ENCODE measurements at regions not wholly inside any gene's neighbourhood (a gene's known extent, or its start where the extent isn't known, plus 50 kb on each side); places are given as distances from the start of the nearest gene placed in this dataset.

DNA sequence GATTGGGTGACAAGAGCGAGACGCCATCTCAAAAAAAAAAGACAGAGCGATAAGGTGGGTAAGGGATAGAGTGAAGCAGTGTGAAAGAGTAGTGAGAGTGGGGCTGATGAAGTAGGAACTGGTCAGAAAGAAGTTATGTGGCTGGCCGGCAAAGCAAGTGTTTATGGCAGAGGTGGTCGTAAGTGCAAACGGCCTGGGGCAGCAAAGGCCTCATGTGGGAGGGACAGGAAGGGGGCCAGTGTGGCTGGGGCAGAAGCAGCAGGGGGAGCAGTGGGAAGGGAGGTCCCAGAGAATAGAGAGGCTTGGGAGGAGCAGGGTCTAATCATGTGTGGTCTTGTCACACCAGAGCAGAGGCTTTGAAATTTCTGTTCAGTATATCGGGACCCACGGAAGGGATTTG, 186.2 kb downstream of the HS3ST3B1 start:
- Histone ChIP-seq H3K4me3 (ENCODE audit: low read depth in 1 of 5, low read length in 5 of 5) (no peak overlapping the region), H3K4me1 (ENCODE audit: control insufficient read depth in 5 of 5, insufficient read depth in 5 of 5, low read length in 5 of 5) (no peaks in the 10 kb centered on the region), H3K9ac (ENCODE audit: low read length in 5 of 5) (no peak overlapping the region), H3K9me3 (ENCODE audit: control insufficient read depth in 5 of 5, low read length in 5 of 5) (peaks cover 0 to 5% (median 0%) of the 10 kb centered on the region in 5 donors), H3K36me3 (ENCODE audit: control insufficient read depth in 5 of 5, insufficient read depth in 5 of 5, low read length in 5 of 5) (no peaks in the 10 kb centered on the region), H3K27ac (ENCODE audit: low read depth, low read length) (no peak overlapping the region), H3K27me3 (ENCODE audit: control insufficient read depth in 5 of 5, insufficient read depth in 4 of 5, low read length in 5 of 5) (no peaks in the 10 kb centered on the region)

GRCh38 chr17:14482715-14483114, 181.8 kb downstream of the HS3ST3B1 start:
- peaks cover 0 to 6% (median 4%) of the 10 kb centered on the region in 5 donors for H3K9me3 ChIP-seq (ENCODE audit: control insufficient read depth in 5 of 5, low read length in 5 of 5)
- H3K4me3 ChIP-seq (ENCODE audit: low read depth in 1 of 5, low read length in 5 of 5), result no peak overlapping the region
- H3K27me3 ChIP-seq (ENCODE audit: control insufficient read depth in 5 of 5, insufficient read depth in 4 of 5, low read length in 5 of 5), result no peaks in the 10 kb centered on the region
- H3K4me1 ChIP-seq (ENCODE audit: control insufficient read depth in 5 of 5, insufficient read depth in 5 of 5, low read length in 5 of 5), result no peaks in the 10 kb centered on the region
- no peaks in the 10 kb centered on the region for H3K36me3 ChIP-seq (ENCODE audit: control insufficient read depth in 5 of 5, insufficient read depth in 5 of 5, low read length in 5 of 5)
- H3K9ac ChIP-seq (ENCODE audit: low read length in 5 of 5), result no peak overlapping the region
- H3K27ac ChIP-seq (ENCODE audit: low read depth, low read length), result no peak overlapping the region

DNA sequence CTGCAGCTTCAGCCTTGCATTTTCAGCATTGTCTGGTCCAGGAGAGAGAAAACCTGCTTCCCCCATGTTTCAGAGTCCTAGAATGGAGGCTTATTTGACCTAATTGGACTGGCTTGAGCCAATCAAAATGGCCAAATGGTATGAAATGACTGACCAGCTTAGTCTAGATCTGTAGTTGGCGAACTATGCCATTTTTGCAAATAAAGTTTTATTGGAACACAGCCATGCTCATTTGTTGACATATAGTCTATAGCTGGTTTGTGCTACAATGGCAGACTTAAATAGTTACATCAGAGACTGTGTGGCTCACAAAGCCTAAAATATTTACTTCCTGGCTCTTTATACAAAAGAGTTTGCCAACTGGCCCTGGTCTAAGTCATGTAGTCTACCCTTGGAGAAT, 180.8 kb downstream of the HS3ST3B1 start:
- Histone ChIP-seq H3K36me3 (ENCODE audit: control insufficient read depth in 5 of 5, insufficient read depth in 5 of 5, low read length in 5 of 5) (no peaks in the 10 kb centered on the region), H3K27ac (ENCODE audit: low read depth, low read length) (no peak overlapping the region), H3K27me3 (ENCODE audit: control insufficient read depth in 5 of 5, insufficient read depth in 4 of 5, low read length in 5 of 5) (no peaks in the 10 kb centered on the region), H3K4me3 (ENCODE audit: low read depth in 1 of 5, low read length in 5 of 5) (no peak overlapping the region), H3K9ac (ENCODE audit: low read length in 5 of 5) (no peak overlapping the region), H3K9me3 (ENCODE audit: control insufficient read depth in 5 of 5, low read length in 5 of 5) (peaks cover 0 to 6% (median 4%) of the 10 kb centered on the region in 5 donors), H3K4me1 (ENCODE audit: control insufficient read depth in 5 of 5, insufficient read depth in 5 of 5, low read length in 5 of 5) (no peaks in the 10 kb centered on the region)

GRCh38 chr17:14474591-14474990, 173.7 kb downstream of the HS3ST3B1 start:
- Histone ChIP-seq H3K36me3 (ENCODE audit: control insufficient read depth in 5 of 5, insufficient read depth in 5 of 5, low read length in 5 of 5) (no peaks in the 10 kb centered on the region), H3K4me3 (ENCODE audit: low read depth in 1 of 5, low read length in 5 of 5) (no peak overlapping the region)

DNA sequence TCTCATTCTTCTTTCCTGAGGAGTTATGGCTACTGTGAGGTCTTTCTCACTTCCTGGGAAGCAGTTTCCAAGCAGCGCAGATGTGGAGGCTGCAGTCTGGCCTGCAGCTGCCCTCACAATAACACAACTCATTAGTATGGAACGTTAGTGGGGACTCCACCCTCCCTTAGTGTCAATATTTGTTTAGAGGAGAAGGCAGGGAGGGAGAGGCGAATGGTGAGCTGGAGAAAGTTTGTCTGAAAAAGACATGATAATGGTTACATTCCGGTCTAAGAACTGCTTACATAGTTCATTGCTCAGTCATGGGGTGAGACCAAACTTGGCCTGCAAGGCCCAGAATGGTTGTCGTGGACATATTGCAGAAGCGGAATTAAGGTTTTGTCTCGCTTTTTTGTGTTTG, 170.2 kb downstream of the HS3ST3B1 start:
- Histone ChIP-seq H3K9me3 (ENCODE audit: control insufficient read depth in 5 of 5, low read length in 5 of 5) (peaks cover 0 to 2% (median 0%) of the 10 kb centered on the region in 5 donors), H3K36me3 (ENCODE audit: control insufficient read depth in 5 of 5, insufficient read depth in 5 of 5, low read length in 5 of 5) (no peaks in the 10 kb centered on the region), H3K4me1 (ENCODE audit: control insufficient read depth in 5 of 5, insufficient read depth in 5 of 5, low read length in 5 of 5) (no peaks in the 10 kb centered on the region), H3K4me3 (ENCODE audit: low read depth in 1 of 5, low read length in 5 of 5) (no peak overlapping the region), H3K9ac (ENCODE audit: low read length in 5 of 5) (no peak overlapping the region), H3K27me3 (ENCODE audit: control insufficient read depth in 5 of 5, insufficient read depth in 4 of 5, low read length in 5 of 5) (no peaks in the 10 kb centered on the region), H3K27ac (ENCODE audit: low read depth, low read length) (no peak overlapping the region)

More at GRCh38 chr17:14474591-14474990, 173.7 kb downstream of the HS3ST3B1 start:
- H3K9me3 ChIP-seq (ENCODE audit: control insufficient read depth in 5 of 5, low read length in 5 of 5), result peaks cover 0 to 2% (median 0%) of the 10 kb centered on the region in 5 donors
- H3K27me3 ChIP-seq (ENCODE audit: control insufficient read depth in 5 of 5, insufficient read depth in 4 of 5, low read length in 5 of 5), result no peaks in the 10 kb centered on the region
- H3K27ac ChIP-seq (ENCODE audit: low read depth, low read length), result no peak overlapping the region
- H3K9ac ChIP-seq (ENCODE audit: low read length in 5 of 5), result no peak overlapping the region
- no peaks in the 10 kb centered on the region for H3K4me1 ChIP-seq (ENCODE audit: control insufficient read depth in 5 of 5, insufficient read depth in 5 of 5, low read length in 5 of 5)

DNA sequence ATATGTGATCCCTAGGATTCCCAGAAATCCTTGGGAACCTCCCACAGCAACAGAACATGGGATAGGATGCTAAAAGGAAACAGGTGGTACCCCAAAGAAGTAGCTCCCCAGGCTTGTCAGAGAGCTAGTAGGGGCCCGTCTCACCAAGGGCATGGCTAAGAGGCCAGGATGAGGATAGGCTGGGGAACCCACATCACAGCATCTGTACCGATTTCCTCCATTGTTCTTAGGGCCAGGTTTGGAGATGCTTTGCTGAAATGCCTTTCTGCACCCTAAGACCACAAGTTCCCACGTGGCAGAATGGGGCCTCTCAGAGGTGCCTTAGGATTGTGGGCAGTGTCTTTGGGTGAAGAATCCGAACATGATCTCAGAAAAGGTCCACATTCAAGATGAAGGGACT, 169.5 kb downstream of the HS3ST3B1 start:
- Histone ChIP-seq H3K9me3 (ENCODE audit: control insufficient read depth in 5 of 5, low read length in 5 of 5) (peaks cover 0 to 2% (median 0%) of the 10 kb centered on the region in 5 donors), H3K27me3 (ENCODE audit: control insufficient read depth in 5 of 5, insufficient read depth in 4 of 5, low read length in 5 of 5) (no peaks in the 10 kb centered on the region), H3K4me3 (ENCODE audit: low read depth in 1 of 5, low read length in 5 of 5) (no peak overlapping the region), H3K9ac (ENCODE audit: low read length in 5 of 5) (no peak overlapping the region), H3K36me3 (ENCODE audit: control insufficient read depth in 5 of 5, insufficient read depth in 5 of 5, low read length in 5 of 5) (no peaks in the 10 kb centered on the region), H3K4me1 (ENCODE audit: control insufficient read depth in 5 of 5, insufficient read depth in 5 of 5, low read length in 5 of 5) (no peaks in the 10 kb centered on the region), H3K27ac (ENCODE audit: low read depth, low read length) (no peak overlapping the region)

DNA sequence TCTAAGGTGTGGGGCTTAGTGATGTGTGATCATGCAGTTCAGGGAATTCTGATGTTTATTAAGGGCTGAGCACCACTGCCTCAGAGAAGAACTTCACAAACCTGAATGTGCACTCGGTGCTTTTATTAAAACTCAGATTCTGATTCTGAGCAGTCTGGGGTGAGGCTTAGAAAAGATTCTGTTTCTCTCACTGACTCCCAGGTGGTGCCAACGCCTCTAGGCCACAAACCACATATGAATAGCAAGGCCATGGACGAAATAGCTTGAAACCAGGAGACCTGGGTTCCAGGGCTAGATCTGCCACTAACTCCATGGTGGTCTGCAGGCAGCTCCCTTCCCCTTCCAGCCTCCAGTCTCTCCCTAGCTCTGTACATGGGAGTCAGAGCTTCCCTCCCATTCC, 169.1 kb downstream of the HS3ST3B1 start:
- Histone ChIP-seq H3K9me3 (ENCODE audit: control insufficient read depth in 5 of 5, low read length in 5 of 5) (peaks cover 0 to 2% (median 0%) of the 10 kb centered on the region in 5 donors), H3K27me3 (ENCODE audit: control insufficient read depth in 5 of 5, insufficient read depth in 4 of 5, low read length in 5 of 5) (no peaks in the 10 kb centered on the region), H3K9ac (ENCODE audit: low read length in 5 of 5) (no peak overlapping the region), H3K4me1 (ENCODE audit: control insufficient read depth in 5 of 5, insufficient read depth in 5 of 5, low read length in 5 of 5) (no peaks in the 10 kb centered on the region), H3K36me3 (ENCODE audit: control insufficient read depth in 5 of 5, insufficient read depth in 5 of 5, low read length in 5 of 5) (no peaks in the 10 kb centered on the region), H3K4me3 (ENCODE audit: low read depth in 1 of 5, low read length in 5 of 5) (no peak overlapping the region), H3K27ac (ENCODE audit: low read depth, low read length) (no peak overlapping the region)

DNA sequence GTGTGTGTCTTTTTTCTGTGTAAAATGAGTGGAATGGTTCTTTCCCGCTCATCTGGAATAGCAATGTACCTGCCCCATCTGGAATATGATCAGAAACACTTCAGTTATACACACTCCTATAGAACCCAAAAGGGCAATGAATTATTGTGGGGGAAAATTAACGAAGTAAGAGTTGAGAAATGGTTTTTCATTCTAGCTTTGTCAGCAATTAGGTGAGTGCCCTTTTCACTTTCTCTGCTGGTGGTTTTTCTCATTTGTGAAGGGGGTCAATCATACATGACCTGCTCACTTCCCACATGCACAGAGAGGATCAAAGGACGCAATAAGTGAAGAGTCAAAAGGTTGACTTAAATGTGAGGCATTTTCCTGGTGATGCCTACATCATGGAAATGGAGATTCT, 168.0 kb downstream of the HS3ST3B1 start:
- Histone ChIP-seq H3K4me1 (ENCODE audit: control insufficient read depth in 5 of 5, insufficient read depth in 5 of 5, low read length in 5 of 5) (no peaks in the 10 kb centered on the region), H3K9ac (ENCODE audit: low read length in 5 of 5) (no peak overlapping the region), H3K36me3 (ENCODE audit: control insufficient read depth in 5 of 5, insufficient read depth in 5 of 5, low read length in 5 of 5) (no peaks in the 10 kb centered on the region), H3K27ac (ENCODE audit: low read depth, low read length) (no peak overlapping the region), H3K4me3 (ENCODE audit: low read depth in 1 of 5, low read length in 5 of 5) (no peak overlapping the region), H3K27me3 (ENCODE audit: control insufficient read depth in 5 of 5, insufficient read depth in 4 of 5, low read length in 5 of 5) (no peaks in the 10 kb centered on the region), H3K9me3 (ENCODE audit: control insufficient read depth in 5 of 5, low read length in 5 of 5) (peaks cover 0 to 2% (median 0%) of the 10 kb centered on the region in 5 donors)

GRCh38 chr17:14461227-14461548, 160.3 kb downstream of the HS3ST3B1 start:
- Histone ChIP-seq H3K27ac (ENCODE audit: low read depth, low read length) (no peak overlapping the region), H3K9ac (ENCODE audit: low read length in 5 of 5) (no peak overlapping the region), H3K4me3 (ENCODE audit: low read depth in 1 of 5, low read length in 5 of 5) (no peak overlapping the region), H3K9me3 (ENCODE audit: control insufficient read depth in 5 of 5, low read length in 5 of 5) (peaks cover 0 to 2% (median 0%) of the 10 kb centered on the region in 5 donors), H3K36me3 (ENCODE audit: control insufficient read depth in 5 of 5, insufficient read depth in 5 of 5, low read length in 5 of 5) (no peaks in the 10 kb centered on the region), H3K27me3 (ENCODE audit: control insufficient read depth in 5 of 5, insufficient read depth in 4 of 5, low read length in 5 of 5) (no peaks in the 10 kb centered on the region), H3K4me1 (ENCODE audit: control insufficient read depth in 5 of 5, insufficient read depth in 5 of 5, low read length in 5 of 5) (no peaks in the 10 kb centered on the region)

DNA sequence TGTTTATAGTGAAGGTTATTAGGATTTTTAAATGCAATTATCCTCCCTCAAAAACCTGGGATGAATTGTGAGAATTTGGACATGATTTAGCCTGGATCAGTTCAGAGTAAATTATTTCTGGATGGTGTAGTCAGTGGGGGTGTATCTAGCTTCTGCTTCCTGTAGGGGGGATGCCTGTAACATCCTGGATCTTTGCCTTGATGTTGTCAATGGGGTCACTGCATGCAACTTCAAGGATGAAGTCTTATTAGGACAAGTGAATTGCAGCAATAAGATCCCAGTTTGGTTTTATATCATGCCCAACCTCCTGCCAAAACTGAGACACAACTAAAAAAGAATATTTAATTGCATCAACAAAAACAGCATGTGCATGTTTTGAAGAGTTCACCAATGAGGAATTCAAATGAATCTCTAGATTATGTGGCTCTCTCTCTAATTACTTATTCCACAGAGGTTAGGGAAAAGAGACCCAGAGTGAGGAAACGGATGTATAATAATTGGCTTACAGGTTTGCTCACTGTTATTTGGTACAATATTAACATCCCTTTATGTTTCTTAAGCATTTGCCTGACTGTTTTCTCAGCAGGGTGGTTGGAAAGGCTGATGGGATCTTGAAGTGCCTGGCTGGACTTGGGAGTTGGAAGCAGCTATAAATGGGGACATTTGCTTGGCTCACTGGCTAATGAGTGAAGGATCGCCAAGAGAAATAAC, 159.8 kb downstream of the HS3ST3B1 start:
- Histone ChIP-seq H3K27me3 (ENCODE audit: control insufficient read depth in 5 of 5, insufficient read depth in 4 of 5, low read length in 5 of 5) (no peaks in the 10 kb centered on the region), H3K36me3 (ENCODE audit: control insufficient read depth in 5 of 5, insufficient read depth in 5 of 5, low read length in 5 of 5) (no peaks in the 10 kb centered on the region), H3K4me1 (ENCODE audit: control insufficient read depth in 5 of 5, insufficient read depth in 5 of 5, low read length in 5 of 5) (no peaks in the 10 kb centered on the region), H3K4me3 (ENCODE audit: low read depth in 1 of 5, low read length in 5 of 5) (no peak overlapping the region), H3K9me3 (ENCODE audit: control insufficient read depth in 5 of 5, low read length in 5 of 5) (peaks cover 0 to 2% (median 0%) of the 10 kb centered on the region in 5 donors), H3K27ac (ENCODE audit: low read depth, low read length) (no peak overlapping the region), H3K9ac (ENCODE audit: low read length in 5 of 5) (no peak overlapping the region)

Measured in subcutaneous abdominal adipose tissue (tissue), 5 donors.